SK-N-MC (cell line): ENCODE measurements at regions not wholly inside any gene's neighbourhood (a gene's known extent, or its start where the extent isn't known, plus 50 kb on each side); places are given as distances from the start of the nearest gene placed in this dataset.

ENCODE experiments used
- EZH2 ChIP-seq: fragments of 200-600 bp; sonication (generic); IDR thresholded peaks from one replicate; pipeline ENCODE4 v1.6.1; 2017; ENCODE audit warnings: antibody characterized with exemption
- FOXP2 ChIP-seq: optimal IDR thresholded peaks from 2 replicates; pipeline ENCODE3; 2011; ENCODE audit warnings: mild to moderate bottlenecking, moderate library complexity; ENCODE audit not compliant: insufficient read depth; ENCODE audit errors: extremely low read length, control extremely low read depth
- POLR2AphosphoS5 ChIP-seq: IDR thresholded peaks from 2 replicates; pipeline ENCODE4 v1.6.1; 2012; ENCODE audit warnings: mild to moderate bottlenecking, low read depth, low read length, borderline replicate concordance

GRCh38 chr2:235325151-235325550, 168.7 kb upstream of the AGAP1 start:
- no peak for TF ChIP-seq EZH2
- TF ChIP-seq POLR2AphosphoS5 = no peak
- no peak for TF ChIP-seq FOXP2
